ENCODE measurements at regions not wholly inside any gene's neighbourhood (a gene's known extent, or its start where the extent isn't known, plus 50 kb on each side); places are given as distances from the start of the nearest gene placed in this dataset.
A peak's percentile ranks its signal among the peaks of the same experiment; 100 is the strongest.
"Not testable (repeated sequence)": the region's sequence is repeated elsewhere in the genome, so short reads cannot be mapped to it uniquely, and the experiment has no call there.

- H3K4me3 ChIP-seq (ENCODE audit: low read depth, low read length) = no peak overlapping the region
- TF ChIP-seq CTCF (IDR thresholded peaks at IDR 0.05; ENCODE audit: low read depth, low read length) = no peak
- no peak for DNase-seq (ENCODE audit: low read depth, low spot score)
- in situ Hi-C loops (cut with HindIII; ENCODE audit: low sequenced_read_pairs) = no loop called here
Measured at GRCh38 chr3:193174140-193174539, 66.9 kb upstream of the PLAAT1 start.

- DNase-seq (ENCODE audit: low read depth, low spot score); H3K4me3 ChIP-seq (ENCODE audit: low read depth, low read length); in situ Hi-C loops (cut with HindIII; ENCODE audit: low sequenced_read_pairs): not testable (repeated sequence)
Measured at GRCh38 chr3:193179332-193180012, 61.5 kb upstream of the PLAAT1 start.

- in situ Hi-C loops (cut with HindIII; ENCODE audit: low sequenced_read_pairs) = no loop called here
- no peak overlapping the region for H3K4me3 ChIP-seq (ENCODE audit: low read depth, low read length)
- TF ChIP-seq CTCF (IDR thresholded peaks at IDR 0.05; ENCODE audit: low read depth, low read length) = no peak
- no peak for DNase-seq (ENCODE audit: low read depth, low spot score)
Measured at GRCh38 chr3:193187070-193187722, 53.8 kb upstream of the PLAAT1 start.

GRCh38 chr3:193190146-193190786, 50.8 kb upstream of the PLAAT1 start:
- in situ Hi-C loops (cut with HindIII; ENCODE audit: low sequenced_read_pairs) = no loop called here
- H3K4me3 ChIP-seq (ENCODE audit: low read depth, low read length) = no peak overlapping the region
- DNase-seq (ENCODE audit: low read depth, low spot score) = peak; percentile 21
- TF ChIP-seq CTCF (IDR thresholded peaks at IDR 0.05; ENCODE audit: low read depth, low read length) = peak; percentile 53
